AG09319 (cell line): ENCODE measurements at regions not wholly inside any gene's neighbourhood (a gene's known extent, or its start where the extent isn't known, plus 50 kb on each side); places are given as distances from the start of the nearest gene placed in this dataset.

ENCODE experiments used
- DNase-seq: peaks from one replicate; pipeline ENCODE4 v3.0.0-alpha.2; 2010; ENCODE audit warnings: low read depth; ENCODE audit errors: extremely low read depth
- CTCF ChIP-seq: IDR thresholded peaks from 2 replicates; pipeline ENCODE4 v1.5.1; 2011; ENCODE audit warnings: low read depth, mild to moderate bottlenecking, inconsistent platforms, low read length, moderate library complexity

GRCh38 chr13:99860745-99861144, 110.8 kb downstream of the ZIC5 start:
- no peak for DNase-seq
- no peak for TF ChIP-seq CTCF

- DNase-seq = no peak
- TF ChIP-seq CTCF = no peak
Observed at GRCh38 chr13:99859178-99860177, 112.1 kb downstream of the ZIC5 start.

- no peak for TF ChIP-seq CTCF
- DNase-seq = no peak
Observed at GRCh38 chr13:99857738-99858137, 113.8 kb downstream of the ZIC5 start.

GRCh38 chr13:99855526-99856420, 115.8 kb downstream of the ZIC5 start:
- no peak for DNase-seq
- no peak for TF ChIP-seq CTCF

- TF ChIP-seq CTCF = no peak
- DNase-seq = no peak
Observed at GRCh38 chr13:99854366-99854765, 117.2 kb downstream of the ZIC5 start.

- no peak for TF ChIP-seq CTCF
- no peak for DNase-seq
Observed at GRCh38 chr13:99847318-99847750, 124.2 kb downstream of the ZIC5 start.
